ENCODE measurements at regions not wholly inside any gene's neighbourhood (a gene's known extent, or its start where the extent isn't known, plus 50 kb on each side); places are given as distances from the start of the nearest gene placed in this dataset.

DNA sequence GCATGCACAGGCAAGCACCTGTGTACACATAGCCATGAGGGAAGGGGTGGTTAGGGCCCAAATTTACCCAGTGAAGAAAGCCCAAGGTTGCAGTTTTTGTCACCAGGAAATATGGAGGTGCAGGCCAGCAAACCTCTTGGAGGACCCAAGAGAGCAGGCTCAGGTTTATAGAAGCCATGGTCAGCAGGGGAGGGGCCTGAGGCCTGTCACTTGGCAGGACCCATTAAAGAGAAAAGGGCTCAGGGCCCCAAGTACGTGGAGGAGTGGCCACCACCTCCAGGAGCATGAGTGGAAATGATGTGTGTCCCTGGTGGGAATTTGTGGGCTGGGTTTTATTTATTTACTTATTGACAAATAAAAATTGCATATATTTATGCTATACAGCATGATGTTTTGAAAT is 192.9 kb downstream of the HAUS1 start:
- no peak for DNase-seq

- no peak for DNase-seq
Measured at GRCh38 chr18:46297621-46298020, 193.4 kb downstream of the HAUS1 start.

DNA sequence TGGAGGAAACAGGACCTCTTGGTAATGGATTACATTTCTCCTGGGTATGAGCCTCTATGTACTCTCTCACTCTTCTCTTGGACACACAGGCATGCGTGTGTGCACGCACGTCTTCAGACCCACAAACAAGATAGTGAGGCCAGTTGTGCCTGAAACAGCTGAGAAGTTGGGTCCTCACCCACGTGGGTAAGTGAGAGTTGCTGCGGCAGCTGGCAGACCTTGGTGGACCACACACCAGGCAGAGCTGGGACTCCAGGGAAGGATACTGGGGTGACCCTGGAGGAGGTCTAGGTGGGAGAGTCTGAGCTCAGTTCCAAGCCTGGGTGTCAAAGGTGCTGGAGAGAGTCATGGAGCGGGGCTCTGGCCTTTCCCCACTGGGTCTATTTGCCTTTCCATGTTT is 194.3 kb downstream of the HAUS1 start:
- no peak for DNase-seq

DNA sequence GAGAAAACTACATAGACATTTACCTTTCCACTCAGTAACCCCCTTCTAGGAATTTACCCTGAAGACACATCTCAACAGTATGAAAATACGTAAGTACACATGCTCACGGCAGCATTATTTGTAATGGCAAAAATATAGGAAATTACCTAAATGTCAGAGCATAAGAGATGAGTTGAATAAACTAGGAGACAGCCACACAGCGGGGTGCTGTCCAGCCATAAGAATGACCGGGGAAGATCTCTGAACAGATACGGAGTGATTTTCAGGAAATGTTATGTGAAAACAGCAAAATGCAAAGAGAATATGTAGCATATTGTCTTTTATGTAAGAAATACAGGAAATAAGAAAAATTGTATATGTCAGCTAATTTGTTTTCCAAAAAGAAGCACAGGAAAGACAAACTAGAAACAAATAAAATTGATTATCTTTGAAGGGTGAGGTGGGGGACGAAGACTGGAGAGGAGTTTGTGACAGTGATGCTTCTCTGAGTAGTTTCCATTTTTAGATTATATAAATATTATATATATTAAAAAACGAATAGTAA is 195.4 kb downstream of the HAUS1 start:
- DNase-seq = no peak

GRCh38 chr18:46301081-46301480 is 196.9 kb downstream of the HAUS1 start:
- no peak for DNase-seq

DNA sequence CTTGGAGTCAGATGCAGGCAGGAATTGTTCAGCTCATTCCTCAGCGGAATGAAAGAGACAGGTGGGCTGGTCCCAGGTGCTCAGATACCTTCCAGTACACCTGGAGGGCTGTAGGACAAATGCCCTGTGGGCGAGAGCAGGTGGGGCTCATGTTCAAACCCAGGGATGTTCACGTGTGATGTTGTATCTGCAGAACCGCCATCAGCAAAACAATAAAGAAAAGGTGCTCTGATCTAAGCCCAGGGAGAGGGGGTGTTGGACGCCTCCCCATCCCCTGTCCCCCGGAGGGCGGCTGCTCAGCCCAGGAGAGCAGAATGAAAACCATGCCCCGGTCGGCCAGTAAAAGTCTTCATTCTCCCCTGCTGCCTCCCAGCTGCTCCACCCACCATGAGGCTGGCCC is 197.4 kb downstream of the HAUS1 start:
- DNase-seq = no peak

DNA sequence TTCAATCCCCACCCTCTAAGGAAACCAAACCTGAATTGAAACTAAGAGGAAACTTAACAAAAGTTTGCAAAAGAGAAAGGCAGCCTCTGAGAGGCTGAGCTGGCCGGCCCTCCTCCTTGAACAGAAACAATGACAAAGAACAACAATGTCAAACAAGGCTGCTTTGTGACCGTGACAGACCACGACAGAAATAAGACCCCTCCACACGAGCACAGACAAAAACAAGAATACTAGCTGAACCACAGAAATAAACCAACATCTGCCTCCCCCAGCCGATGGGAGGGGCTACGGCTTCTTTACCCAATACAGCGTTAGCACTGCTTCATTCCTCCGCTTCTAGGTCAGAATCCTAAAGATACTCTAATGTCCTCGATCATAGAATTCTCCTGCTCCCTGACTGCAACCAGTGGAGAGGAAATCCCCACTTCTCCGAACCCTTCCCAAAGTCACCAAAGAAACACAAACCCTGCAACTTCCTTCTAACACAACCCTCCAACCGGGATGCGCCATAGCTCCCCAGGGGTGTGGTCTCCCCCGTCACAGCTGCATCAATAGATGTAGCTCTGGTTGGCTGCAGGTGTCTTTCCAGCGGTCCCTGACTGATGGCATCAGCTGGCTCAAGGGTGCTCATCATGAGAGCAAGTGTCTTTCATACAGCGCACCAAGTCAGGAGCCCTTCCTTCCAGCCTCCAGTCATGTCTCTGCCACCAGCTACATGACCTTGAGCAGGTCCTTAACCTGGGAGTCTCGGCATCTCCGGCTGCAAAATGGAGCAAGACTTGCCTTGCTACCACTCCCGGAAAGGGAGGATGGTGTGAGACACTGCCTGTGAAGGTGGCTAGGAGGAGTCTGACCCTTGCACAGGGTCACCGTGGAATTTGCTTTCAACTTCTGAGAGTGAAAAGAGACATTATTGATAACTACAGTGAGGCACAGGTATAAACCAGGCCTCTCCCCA is 198.6 kb downstream of the HAUS1 start:
- no peak for DNase-seq

GRCh38 chr18:46310258-46310657 is 206.1 kb downstream of the HAUS1 start:
- no peak for DNase-seq

DNA sequence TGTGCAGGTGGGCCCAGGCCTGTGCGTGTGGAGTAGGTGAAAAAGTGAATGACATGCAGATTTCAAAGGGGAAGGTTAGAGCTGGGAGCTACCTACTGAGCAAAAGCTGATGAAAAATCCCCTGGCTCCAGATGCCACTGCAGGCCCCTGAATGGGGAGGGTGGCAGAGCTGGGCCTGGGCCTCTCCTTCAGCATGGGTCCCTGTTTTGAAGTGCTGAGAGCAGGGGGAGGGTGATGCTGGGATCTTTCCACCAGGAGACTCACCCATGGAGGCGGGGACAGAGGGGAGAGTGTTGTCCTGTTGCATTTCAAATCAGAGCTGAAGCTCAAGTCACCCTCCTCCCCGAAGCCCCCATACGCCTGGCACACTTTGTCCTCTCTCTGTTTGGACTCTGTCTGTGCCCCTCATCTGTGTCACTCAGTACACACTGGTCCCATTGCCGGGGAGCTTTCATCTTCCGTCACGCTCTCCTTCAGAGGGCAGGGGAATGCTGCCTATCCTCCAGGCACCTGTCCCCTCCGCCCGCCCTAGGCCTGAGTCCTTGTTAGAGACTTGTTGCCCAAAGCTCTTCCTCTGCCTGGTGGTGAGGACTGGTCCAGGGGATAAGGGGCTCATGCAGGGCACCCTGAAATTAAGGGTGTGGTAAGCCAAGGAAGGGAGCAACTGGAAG is 206.6 kb downstream of the HAUS1 start:
- no peak for DNase-seq

- DNase-seq = no peak
Measured at GRCh38 chr18:46311491-46311890, 207.3 kb downstream of the HAUS1 start.

DNA sequence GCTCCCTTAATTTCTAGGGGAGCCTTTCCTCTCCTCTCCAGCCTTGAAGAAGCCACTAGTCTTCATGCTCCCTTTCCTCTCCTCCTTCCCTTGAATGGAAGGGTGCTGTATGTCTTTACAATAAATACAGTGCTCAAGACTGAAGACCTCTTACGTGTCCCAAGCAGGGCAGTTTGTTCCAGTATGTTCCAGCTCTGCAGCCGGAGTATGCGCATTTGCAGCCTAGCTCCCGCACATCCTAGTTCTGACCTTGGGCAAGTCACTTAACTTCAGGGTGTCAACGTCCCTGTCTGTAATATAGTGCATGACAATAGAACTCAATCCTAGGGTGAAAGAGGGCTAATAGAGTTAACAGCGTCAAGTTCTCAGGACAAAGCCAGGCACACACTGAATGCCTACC is 208.0 kb downstream of the HAUS1 start:
- DNase-seq = no peak

DNA sequence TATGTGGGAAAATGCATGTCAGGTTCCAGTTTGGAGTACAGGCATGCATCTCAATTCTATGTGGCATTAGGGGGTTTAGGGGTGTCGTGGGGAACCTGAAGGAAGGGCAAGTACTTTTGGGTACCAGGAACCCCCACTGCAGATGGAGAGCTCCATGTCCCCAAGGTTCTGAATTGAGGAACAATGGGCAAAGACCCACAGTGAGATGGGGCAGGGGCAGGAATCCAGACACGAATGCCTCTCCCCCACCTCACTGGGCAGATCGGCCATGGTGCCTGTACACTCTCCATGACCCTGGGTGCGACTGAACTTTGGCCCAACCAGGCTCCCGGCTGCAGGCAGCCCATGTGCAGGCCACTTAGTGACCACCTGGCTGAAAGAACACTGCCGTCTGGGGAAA is 209.3 kb downstream of the HAUS1 start:
- no peak for DNase-seq

- DNase-seq = no peak
Measured at GRCh38 chr18:46314011-46314410, 209.8 kb downstream of the HAUS1 start.

DNA sequence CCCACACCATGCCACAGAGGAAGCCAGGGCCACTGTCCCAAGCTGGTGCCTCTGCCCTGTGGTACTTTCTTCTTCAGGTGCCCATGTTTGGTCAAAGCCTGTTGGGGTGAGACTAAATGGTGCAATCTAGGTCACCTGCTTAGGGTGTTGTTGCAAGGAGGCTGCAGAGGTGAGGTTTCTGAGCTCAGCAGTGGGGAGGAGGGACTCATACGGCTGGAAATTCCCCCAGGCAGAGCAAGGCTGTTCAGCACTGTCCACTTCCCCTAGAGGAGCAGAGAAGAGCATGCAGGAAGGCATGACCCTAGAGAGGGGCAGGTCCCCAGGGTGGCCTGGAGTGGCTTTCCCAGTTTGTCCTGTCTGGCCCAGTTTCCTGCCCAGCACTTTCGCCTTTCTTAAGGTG is 211.0 kb downstream of the HAUS1 start:
- no peak for DNase-seq

- DNase-seq = no peak
Measured at GRCh38 chr18:46318356-46318755, 214.2 kb downstream of the HAUS1 start.

- DNase-seq = no peak
Measured at GRCh38 chr18:46319783-46320182, 215.6 kb downstream of the HAUS1 start.

DNA sequence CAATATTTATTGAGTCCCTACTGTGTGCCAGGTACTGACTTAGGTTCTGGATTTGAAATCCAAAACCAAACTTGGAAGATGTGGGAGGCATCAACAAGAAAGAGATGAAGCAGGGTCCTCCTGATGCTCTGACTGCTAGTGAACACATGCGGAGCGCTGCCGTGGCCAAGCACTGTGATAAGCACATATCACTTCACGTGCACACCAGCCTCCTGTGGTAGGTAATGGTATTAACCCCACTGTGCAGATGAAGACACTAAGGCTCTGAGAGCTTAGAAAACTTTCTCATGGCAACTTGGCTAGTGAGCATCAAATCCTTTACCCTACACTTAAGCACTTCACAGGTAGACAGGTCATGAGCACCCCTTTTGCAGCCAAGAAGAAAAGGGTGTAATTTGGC is 216.1 kb downstream of the HAUS1 start:
- DNase-seq = no peak

GRCh38 chr18:46320928-46321711 is 216.9 kb downstream of the HAUS1 start:
- DNase-seq = no peak

- no peak for DNase-seq
Measured at GRCh38 chr18:46321955-46322354, 217.8 kb downstream of the HAUS1 start.

GRCh38 chr18:46322411-46322891 is 218.3 kb downstream of the HAUS1 start:
- no peak for DNase-seq

DNA sequence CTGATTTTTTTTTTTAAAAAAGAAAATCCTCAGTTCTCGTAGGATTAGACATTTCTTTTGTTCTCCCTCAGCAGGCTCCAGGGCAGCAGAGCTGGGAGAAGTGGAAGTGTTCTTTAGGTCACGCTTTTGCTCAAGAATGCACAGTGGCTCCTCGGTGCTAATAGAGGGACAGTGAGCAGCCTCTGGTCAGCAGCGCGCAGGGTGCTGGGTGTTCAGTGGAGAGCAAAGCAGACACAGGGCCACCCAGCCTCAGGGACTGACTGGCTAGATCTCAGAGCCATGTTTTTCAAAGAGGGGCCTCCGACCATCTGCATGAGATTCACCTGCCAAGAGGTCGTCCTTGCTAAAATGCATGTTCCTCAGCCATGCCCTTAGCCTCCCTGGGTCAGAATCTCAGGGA is 218.8 kb downstream of the HAUS1 start:
- DNase-seq = no peak

GRCh38 chr18:46324087-46324955 is 220.1 kb downstream of the HAUS1 start:
- peak; percentile 23 for DNase-seq

Measured in NCI-H2171 (cell line).